Inferior parietal cortex (tissue), 1 donor: ENCODE measurements at regions not wholly inside any gene's neighbourhood (a gene's known extent, or its start where the extent isn't known, plus 50 kb on each side); places are given as distances from the start of the nearest gene placed in this dataset.
"Not testable (repeated sequence)": the region's sequence is repeated elsewhere in the genome, so short reads cannot be mapped to it uniquely, and the experiment has no call there.

ENCODE experiments used
- DNase-seq: peaks from one replicate; pipeline ENCODE4 v3.0.0-alpha.2; 2016; ENCODE audit errors: extremely low spot score

DNA sequence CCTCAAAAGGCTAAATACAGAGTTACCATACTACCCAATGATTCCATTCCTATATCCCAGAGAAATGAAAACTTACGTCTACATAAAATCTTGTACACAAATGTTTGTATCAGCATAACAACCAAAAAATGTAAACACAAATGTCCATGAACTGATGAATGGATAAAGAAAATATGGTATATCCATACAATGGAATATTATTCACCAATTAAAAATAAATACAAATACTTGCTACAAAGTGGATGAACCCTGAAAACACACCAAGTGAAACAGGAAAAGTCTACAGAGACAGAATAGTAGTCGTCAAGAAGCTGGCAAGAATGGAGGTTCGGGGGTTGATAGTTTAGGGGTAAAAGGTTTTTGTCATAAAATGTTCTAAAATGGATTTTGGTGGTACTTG is 54.0 kb upstream of the ANKRD28 start:
- no peak for DNase-seq

DNA sequence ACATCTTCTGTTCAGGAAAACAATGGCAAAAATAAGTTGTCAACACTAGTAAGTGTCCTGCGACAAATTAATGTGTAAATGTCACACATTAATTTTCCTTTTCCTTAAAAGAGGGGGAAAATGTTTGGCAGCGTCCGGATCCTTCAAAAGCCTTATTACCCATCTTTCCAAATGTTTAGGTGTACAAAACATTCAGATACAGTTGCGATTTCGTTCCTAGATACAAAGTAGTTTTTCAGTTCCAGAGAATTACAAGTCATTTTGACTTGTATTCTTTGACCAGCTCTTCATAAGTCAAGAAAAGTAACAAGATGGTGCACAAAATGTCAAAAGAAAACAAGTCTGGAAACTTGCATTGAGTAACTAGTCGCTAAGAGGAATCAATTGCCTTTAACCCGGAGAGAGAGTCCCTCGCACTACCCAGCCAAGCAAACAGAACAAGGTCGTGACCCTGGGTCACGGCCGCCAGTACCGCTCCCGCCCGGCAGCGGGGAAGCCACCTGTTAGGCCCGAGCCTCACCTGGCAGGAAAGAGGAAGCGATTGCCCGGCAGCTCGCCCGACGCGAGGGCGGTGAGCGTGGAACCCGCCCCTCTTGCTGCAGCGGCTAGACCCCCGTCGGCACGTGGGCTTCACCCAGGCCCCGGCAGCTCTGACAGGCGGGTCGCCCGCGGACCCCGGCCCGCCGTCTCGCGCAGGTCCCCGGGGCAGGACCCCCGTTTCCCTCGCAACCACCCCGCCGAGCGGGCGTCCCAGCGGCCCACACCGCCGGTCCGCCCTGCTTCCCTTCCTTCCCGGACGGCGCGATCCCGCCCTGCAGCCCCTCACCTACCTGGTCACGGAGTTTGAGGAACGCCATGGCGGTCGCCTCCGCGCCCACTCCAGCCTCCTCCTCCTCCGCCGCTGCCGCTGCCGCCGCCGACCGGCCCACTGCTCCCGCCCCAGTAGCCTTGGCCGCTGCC is 61.0 kb upstream of the ANKRD28 start:
- DNase-seq = no peak

DNA sequence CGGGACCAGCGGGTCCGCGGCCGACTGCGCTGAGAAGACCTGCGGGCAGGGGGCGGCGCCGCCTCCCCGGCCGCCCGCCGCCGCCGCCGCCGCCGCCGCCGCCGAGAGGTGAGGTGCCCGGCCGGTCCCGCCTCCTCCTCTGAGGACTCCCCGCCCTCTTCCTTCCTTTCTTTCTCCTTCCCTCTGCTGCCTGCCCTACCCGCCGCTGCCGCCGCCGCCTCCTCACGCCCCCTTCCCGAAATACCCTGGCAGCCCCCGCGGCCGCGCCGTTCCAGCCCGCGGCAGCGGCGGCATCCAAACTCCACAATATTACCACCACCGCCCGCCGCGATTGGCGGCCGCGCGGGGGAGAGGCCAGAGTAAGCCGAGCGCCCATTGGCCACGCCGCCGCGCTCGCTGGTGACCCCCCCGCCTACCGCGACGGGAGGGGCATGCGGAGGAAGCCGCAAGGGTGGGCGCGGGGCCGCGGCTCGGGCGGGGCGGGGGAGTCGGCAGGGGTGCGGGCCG is 61.8 kb upstream of the ANKRD28 start:
- peak; percentile 90 for DNase-seq

DNA sequence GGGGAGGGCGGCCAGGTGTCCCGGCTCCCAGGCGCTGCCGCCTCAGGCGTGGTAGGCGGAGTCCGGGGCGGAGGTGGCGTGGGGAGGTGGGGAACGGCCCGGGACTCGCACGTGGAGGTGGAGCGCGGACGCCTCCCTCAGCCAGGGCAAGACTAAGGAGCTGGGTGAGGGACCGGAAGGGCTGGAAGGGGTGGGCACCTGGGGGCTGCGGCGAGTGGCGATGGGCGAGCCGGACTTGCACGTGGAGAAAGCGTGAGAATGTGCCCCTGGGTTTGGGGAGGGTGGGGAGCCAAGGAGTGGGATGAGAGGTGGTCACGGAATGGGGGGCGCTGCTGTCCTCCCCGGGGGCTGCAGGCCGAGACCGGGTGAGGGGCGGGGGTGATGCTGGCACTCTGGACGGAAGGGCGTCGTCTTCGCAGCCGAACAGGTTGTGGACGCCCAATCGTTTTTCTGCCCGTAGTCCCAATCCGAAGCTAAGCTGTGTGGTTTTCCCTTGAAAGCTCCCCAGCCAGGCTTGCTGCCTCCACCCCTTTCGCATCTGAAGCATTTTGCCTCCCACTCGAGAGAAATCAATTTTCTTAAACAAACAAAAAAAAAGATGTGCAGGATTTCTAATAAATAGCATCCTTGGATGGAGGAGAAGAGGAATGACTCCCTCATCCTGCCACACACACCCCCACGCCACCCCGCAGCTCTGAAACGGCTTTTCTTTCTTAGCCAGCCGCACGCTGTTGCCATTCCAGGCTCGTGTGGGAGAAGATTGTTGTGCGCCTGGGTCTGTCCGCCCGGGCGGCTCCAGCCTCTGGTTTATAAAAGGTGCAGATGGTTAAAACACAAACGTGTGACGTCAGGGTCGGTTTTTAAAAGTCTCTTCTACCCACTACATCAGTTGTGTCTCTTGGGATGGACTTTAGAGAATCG is 62.5 kb upstream of the ANKRD28 start:
- DNase-seq = peak; percentile 47

DNA sequence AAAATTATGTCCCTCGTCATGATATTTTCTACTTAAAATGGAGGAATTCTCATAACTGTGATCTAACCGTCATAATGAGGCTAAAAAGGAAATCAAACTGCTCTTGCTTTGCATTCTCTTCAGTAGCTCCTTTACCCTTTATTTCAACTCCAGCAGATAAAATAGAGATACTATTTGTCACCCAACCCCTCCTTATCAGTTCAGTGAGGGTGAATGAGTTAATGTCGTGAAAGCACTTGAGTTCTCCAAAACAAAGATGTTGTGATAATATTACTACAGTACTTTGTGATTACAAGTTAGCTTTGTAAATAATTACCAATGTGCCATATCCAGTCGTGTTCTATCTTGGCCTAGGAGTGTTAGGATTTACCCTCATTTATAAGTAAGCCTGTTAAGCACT is 63.4 kb upstream of the ANKRD28 start:
- peak; percentile 40 for DNase-seq

DNA sequence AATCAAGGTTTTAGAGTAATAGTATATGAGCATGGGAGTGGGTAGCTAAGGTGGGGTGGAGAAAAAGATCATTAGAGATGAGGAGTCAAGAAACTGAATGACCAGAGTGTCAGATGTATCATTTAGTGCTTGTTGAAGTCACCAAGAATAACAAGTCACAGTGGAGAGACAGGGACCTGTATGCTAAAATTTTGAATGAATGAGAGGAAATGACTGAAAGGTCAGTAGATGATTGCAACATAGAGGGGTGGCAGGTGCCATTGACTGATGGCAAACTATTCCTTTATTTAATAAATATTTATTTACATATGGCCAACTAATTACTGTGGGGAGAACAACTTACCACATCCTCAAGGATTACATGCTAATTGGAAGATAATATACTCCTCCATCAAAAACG is 75.0 kb upstream of the ANKRD28 start:
- DNase-seq = no peak

DNA sequence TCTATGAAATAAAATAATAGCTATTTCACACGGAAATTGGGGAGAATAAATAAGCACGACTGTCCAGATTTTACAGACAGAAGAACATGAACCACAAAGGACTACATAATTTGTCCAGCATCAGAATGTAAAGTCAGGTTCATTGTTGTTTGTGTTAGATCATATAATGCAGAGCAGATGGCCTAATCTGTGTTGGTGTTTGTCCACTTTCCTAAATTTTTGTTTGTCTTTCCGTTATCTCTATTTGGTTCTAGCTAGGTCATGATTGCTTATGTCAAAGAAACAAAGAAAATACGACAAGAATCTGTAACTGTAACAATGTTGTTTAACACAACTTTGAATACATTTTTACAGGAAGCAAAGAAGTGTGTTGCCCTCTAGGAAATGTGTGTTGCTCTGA is 75.6 kb upstream of the ANKRD28 start:
- no peak for DNase-seq

DNA sequence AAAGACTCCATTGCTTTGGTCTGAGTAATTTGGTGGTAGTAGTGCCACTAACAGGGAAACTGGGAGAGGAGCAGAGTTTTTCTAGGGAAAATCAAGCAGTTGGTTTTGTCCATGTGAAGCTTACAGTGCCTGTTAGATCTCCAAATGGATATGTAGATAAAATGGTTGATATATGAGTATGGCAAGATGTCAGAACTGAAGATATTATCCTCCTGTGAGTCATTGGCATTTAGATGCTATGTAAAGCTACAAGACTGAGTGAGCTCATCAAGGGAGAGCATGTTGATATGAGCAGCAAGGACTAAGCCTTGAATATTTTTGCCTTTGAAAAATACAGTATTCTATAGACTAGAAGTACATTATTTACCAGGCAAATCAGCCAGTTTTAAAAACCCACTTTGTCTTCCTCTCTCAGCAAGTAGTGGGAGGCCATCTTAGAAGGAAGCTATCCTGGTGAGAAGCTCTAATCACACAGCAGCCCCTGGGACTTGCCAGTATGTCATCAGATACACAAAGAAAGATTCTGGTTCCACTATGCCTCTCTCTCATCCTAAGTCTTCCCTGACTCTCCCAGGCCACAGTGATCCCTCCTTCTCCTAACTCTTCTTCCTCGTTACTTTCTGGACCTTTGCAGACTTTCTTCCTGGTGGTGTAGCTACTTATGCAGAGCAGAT is 77.4 kb upstream of the ANKRD28 start:
- DNase-seq = no peak

DNA sequence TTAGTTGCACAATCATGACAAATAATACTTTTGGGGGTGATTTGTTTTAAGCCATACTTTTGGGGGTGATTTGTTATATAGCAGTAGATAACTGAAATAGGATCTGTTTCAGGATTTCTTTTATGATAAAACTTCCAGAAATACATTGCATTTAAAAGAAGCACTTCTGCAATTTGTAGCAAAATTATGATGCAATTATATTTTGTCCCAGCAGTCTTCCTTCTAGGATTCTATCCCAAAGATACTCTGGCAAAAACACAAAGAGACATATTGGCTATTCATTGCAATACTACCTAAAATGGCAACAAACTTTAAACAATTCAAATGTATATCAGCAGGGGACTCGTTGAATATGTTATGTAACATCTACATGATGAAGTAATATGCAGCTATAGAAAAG is 78.9 kb upstream of the ANKRD28 start:
- no peak for DNase-seq

DNA sequence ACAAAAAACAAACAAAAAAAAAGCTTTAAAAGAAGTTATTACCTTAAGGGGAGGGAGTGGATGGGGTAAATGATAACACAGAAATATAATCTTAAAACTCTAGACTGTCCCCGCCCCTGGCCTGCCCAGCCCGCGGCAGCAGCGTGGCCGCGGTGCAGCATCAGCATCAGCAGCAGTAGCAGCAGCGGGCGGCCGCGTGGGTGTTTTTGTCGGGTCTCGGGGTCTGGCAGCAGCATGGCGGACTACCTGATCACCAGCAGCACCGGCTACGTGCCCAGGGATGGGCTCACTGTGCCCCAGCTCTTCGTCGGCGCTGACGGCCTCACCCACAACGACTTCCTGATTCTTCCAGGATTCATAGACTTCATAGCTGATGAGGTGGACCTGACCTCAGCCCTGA is 80.0 kb upstream of the ANKRD28 start:
- no peak for DNase-seq

DNA sequence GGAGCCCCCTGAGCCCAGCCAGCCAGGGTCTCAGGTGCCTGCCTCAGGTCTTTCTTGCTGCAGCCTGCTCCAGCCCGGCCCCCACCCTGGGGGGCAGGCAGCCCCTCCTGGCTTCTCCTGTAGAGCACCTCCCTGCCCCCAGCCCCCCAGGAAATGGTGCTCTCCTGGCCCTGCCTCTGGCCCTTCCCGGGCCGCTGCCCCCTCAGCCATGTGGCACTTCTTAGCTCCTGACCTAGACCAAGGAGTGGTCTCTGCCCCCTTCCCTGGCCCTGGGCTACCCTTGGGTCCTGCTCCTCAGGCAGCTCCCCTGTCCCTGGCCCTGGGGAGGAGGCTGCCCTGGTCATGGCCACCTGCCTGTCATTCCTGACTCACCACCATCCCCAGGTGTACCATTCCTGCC is 82.0 kb upstream of the ANKRD28 start:
- not testable (repeated sequence) for DNase-seq

DNA sequence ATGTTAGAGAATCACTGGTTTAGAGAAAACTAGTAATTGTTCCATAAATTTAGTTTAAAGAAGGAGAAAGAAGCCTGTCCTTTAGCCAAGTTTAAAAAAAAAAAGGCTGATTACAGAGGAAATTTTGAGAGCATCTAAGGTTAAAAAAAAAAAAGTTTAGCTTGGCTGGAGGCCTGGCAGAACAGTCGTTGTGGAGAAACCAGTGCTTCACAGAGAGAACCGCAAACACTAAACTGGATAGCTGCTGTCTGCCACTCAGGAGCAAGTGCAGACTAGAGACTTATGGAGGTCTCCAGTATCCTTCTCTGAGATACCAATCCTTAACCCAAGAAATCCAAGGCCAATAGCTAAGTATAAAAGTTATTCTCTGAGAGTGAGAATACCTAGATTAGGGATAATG is 84.8 kb upstream of the ANKRD28 start:
- no peak for DNase-seq

DNA sequence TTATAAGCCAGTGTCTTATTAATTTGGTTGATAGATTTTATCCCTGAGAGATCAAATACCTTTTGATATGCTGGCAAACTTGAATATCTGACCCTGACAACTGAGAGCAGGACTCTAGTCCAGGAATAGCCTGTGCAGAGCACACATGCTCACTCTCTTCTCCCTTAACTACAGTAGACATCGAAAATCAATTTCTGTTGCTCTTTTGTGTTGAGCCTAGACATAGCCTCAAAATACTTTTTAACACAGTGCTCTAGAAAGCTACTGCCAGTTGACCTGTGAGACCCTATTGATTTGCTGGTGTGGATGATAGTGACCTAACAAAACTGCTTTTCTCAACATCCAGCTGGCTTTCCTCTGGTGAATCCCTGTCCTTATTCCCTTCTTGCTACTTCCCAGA is 86.4 kb upstream of the ANKRD28 start:
- no peak for DNase-seq

DNA sequence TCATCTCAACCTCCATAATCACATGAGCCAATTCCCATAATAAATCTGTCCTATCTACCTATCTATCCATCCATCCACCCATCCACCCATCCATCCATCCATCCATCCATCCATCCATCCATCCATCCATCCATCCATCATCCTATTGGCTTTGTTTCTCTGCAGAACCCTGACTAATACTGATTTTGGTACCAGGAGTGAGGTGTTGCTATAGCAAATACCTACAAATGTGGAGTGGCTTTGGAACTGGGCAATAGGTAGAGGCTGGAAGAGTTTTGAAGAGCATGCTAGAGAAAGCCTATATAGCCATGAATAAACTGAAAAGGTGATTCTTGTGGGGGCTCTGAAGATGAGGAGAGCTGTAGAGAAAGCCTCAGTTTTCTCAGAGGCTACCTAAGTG is 88.7 kb upstream of the ANKRD28 start:
- no peak for DNase-seq

DNA sequence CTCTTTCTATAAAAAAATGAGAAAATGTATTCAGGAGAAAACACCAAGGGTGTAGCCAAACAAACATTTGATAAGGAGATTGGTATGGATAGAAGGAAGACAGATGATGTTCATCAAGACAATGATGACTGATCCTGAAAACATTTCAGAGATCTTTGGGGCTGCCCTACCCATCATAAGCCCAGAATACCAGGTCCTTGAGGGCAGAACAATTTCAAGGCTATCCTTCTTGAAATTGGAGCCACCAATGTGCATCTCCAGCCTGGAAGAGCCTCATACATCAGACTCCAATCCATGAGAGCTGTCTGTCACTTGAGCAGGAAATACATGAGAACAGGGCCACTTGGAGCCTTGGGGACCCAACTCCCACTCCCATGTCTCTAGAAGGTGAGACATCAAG is 89.5 kb upstream of the ANKRD28 start:
- DNase-seq = no peak

DNA sequence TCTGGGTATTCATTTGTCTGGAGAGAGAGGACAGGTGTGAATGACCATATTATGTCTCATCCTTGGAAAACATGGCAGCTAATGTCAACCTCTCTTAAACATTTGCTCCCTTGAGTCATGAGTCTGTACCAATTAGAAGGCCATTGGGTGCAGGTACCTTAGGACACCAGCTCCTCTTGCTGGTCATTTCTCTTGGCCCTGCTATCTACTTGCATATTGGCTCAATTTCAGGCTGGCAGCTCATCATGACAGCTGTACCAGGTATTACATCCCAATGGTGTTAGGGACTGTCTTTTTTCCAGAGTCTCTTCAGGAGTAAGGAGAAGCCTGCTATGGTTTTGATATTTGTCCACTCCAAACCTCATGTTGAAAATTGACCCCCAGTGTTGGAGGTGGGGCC is 92.2 kb upstream of the ANKRD28 start:
- no peak for DNase-seq

DNA sequence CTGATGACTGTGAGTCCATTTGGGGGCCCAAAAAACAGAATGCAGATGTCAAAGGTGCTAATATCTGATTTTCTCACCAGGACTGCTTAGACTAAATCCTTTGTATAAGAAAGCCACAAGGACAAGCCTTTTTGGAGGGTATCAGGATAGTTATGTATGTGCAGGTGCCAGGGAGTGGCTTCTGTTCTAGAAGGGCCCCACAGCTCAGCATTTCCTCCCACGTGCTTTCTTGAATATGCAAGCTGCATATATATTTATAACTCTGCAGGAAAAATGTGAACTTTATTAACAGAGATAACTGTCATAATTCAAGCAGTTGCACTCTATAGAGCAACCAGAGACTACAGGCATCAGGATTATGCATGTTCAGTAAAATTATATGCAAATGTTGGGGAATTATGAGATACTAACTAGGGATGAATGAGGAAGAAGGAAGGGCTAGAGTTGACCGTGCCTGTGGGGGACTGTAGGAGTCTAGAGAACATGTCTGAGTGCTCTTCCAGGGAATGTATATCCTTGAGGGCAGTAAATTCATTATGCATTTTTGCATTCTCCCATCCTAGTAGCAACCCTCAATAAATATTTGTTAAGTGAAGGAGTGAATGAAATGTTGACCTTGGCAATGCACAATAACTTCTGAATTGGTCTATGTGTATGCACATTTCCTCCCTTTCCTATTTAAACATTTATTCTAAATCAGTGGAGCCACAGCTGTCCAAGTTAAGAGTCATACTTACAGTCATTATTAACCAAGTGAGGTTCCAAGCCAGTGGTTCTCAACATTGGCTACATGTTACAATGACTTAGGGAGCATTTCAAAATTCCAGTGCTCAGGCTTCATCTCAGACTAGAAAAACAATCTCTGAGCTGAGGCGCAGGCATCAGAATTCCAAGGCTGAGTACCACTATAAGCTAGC is 94.8 kb upstream of the ANKRD28 start:
- DNase-seq = no peak

DNA sequence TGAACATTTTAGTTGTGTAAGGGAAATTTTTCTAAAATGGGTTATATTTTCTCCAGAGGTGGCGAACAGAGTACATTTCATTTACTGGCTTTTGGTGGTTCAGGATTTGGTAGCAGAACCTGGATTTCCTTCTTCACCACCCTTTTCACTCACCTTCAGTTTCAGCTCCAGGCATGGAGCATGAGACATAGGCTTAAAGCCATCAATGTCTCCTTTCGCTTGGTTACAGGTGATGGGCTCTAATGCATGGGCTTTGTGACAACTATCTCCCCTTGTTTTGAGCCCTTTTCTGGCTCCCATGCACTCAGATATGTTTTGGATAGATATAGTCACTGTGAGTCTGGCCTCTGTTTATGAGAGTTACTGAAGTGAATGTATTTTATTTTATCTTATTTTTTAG is 96.6 kb upstream of the ANKRD28 start:
- no peak for DNase-seq

DNA sequence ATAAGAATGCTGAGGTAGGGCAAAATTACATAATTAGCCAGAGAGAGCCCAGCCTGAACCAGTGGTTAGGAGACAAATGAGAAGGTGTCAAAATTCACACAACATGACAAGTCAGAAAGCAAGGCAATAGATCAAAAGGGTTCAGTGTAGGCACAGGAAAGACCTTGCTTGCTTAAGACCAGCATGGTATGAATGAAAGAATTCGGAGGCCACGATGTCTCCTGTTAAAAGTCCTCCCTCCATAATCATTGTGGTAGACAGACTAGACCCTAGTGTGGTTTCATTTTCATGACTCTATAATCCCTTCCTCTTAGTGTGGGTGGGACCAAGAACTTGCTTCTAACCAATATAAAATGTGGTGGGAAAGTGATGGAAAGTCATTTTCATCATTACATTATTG is 98.7 kb upstream of the ANKRD28 start:
- DNase-seq = no peak

DNA sequence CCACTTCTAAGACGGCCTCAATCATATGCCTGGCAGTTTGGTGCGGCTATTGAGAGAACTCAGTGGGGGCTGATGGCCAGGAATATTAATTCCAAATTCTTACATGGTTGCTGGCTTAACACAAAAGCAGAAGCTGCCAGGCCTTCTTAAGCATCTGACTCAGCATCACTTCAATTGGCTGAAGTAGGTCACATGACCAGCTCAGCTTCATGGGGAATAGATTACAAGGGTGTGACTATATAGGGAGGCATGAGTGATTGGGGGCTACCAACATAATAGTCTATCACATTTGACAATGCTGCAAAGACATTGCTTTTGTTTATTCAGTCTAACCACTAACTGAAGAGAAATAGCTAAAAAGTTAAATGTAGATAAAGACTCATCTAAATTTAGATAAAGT is 101.6 kb upstream of the ANKRD28 start:
- DNase-seq = no peak

DNA sequence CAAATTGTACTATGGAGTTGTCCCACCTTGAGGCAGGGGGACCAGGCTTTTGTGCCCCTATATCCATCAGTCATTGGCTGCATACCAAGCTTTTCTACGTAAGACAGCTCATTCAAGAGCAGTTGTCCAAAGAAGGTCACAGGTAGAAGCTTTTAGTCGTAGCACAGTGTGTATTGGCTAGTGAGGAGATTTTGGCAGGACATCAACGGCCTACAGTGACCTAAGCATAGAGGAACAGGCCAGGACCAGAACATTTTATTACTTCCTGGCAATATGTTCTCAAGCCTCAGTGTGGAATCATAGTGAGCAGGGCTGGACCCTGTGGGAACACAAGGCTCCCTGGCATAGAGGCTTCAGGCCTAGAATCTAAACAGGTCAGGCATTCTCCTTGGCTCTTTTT is 105.4 kb upstream of the ANKRD28 start:
- no peak for DNase-seq
